ENCODE measurements at regions not wholly inside any gene's neighbourhood (a gene's known extent, or its start where the extent isn't known, plus 50 kb on each side); places are given as distances from the start of the nearest gene placed in this dataset.
"Not testable (repeated sequence)": the region's sequence is repeated elsewhere in the genome, so short reads cannot be mapped to it uniquely, and the experiment has no call there.

DNA sequence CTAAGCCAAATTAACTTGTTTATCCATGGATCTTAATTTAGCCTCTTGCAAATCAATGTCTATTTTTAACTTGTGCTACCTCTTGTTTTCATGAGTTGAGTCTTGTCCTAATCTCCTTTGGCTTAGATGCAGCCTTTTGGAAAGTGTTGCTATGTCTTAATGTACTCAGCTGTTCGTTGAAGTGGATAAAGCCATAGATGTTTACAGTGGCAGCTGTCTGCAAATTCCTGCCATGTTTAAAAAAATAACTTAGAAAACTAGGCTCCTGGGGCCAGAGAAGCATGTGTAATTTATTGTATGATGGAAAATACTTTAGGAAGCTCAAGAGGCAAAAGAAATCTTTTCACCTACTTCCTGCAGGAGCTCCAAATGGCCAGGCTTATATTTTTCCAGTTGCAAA is 253.1 kb upstream of the RHOBTB1 start:
- no peak overlapping the region for H3K9ac ChIP-seq (ENCODE audit: low read depth, low read length)
- no peak for ATAC-seq (ENCODE audit: insufficient read depth, low read depth)
- no peaks in the 10 kb centered on the region for H3K27me3 ChIP-seq (ENCODE audit: insufficient read depth, low read length, poor library complexity)
- no peaks in the 10 kb centered on the region for H4K20me1 ChIP-seq (ENCODE audit: insufficient read depth, low read length)
- H3K9me3 ChIP-seq (ENCODE audit: insufficient read depth, low read length, severe bottlenecking) = peaks cover 11% of the 10 kb centered on the region
- H3K36me3 ChIP-seq (ENCODE audit: insufficient read depth, low read length) = no peaks in the 10 kb centered on the region
- no peak for DNase-seq
- no peak for TF ChIP-seq EZH2 (IDR thresholded peaks at IDR 0.05; ENCODE audit: borderline replicate concordance, low read depth, low read length, severe bottlenecking)
- TF ChIP-seq, protein P1, sequence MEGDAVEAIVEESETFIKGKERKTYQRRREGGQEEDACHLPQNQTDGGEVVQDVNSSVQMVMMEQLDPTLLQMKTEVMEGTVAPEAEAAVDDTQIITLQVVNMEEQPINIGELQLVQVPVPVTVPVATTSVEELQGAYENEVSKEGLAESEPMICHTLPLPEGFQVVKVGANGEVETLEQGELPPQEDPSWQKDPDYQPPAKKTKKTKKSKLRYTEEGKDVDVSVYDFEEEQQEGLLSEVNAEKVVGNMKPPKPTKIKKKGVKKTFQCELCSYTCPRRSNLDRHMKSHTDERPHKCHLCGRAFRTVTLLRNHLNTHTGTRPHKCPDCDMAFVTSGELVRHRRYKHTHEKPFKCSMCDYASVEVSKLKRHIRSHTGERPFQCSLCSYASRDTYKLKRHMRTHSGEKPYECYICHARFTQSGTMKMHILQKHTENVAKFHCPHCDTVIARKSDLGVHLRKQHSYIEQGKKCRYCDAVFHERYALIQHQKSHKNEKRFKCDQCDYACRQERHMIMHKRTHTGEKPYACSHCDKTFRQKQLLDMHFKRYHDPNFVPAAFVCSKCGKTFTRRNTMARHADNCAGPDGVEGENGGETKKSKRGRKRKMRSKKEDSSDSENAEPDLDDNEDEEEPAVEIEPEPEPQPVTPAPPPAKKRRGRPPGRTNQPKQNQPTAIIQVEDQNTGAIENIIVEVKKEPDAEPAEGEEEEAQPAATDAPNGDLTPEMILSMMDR (IDR thresholded peaks at IDR 0.05; ENCODE audit: borderline replicate concordance, extremely low read depth, low read length, poor library complexity, severe bottlenecking) = no peak
- H3K4me2 ChIP-seq (ENCODE audit: insufficient read depth, low read length) = no peak overlapping the region
- H3K27ac ChIP-seq (ENCODE audit: low read length) = no peak overlapping the region
- no peaks in the 10 kb centered on the region for H3K4me1 ChIP-seq (ENCODE audit: insufficient read depth, low read length)
- no peaks in the 10 kb centered on the region for H3K79me2 ChIP-seq (ENCODE audit: insufficient read depth, low read length)
- no peak overlapping the region for H2AFZ ChIP-seq (ENCODE audit: low read depth, low read length)
- H3K4me3 ChIP-seq (ENCODE audit: low read depth in 1 of 2, low read length in 2 of 2) = no peak overlapping the region

DNA sequence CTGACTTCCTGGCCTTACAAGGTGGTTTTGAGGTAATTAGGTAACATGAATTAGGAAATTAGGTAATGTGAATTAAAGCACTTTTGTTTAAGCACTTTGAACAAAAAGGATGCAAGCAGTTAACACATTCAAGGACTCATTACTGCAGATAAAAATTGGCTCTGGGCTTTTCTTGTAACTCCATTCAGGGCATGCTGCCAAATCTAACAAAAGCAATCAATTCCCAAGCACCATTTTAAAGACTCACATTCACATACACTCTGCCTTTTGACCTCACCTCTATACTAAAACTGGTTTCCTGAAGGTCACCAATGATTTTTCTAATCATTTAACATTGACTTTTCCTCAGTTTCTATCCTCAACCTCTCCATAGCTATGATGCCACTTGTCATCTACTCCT is 251.2 kb upstream of the RHOBTB1 start:
- Histone ChIP-seq H2AFZ (ENCODE audit: low read depth, low read length) (no peak overlapping the region), H3K79me2 (ENCODE audit: insufficient read depth, low read length) (no peaks in the 10 kb centered on the region), H3K36me3 (ENCODE audit: insufficient read depth, low read length) (no peaks in the 10 kb centered on the region), H3K27ac (ENCODE audit: low read length) (no peak overlapping the region), H3K4me3 (ENCODE audit: low read depth in 1 of 2, low read length in 2 of 2) (no peak overlapping the region), H3K9me3 (ENCODE audit: insufficient read depth, low read length, severe bottlenecking) (peaks cover 16% of the 10 kb centered on the region), H3K4me1 (ENCODE audit: insufficient read depth, low read length) (no peaks in the 10 kb centered on the region), H3K4me2 (ENCODE audit: insufficient read depth, low read length) (no peak overlapping the region), H3K9ac (ENCODE audit: low read depth, low read length) (no peak overlapping the region), H3K27me3 (ENCODE audit: insufficient read depth, low read length, poor library complexity) (no peaks in the 10 kb centered on the region), H4K20me1 (ENCODE audit: insufficient read depth, low read length) (no peaks in the 10 kb centered on the region)
- TF ChIP-seq, protein P1 (IDR thresholded peaks at IDR 0.05; ENCODE audit: borderline replicate concordance, extremely low read depth, low read length, poor library complexity, severe bottlenecking) = no peak
- no peak for TF ChIP-seq EZH2 (IDR thresholded peaks at IDR 0.05; ENCODE audit: borderline replicate concordance, low read depth, low read length, severe bottlenecking)
- DNase-seq = no peak
- ATAC-seq (ENCODE audit: insufficient read depth, low read depth) = no peak

DNA sequence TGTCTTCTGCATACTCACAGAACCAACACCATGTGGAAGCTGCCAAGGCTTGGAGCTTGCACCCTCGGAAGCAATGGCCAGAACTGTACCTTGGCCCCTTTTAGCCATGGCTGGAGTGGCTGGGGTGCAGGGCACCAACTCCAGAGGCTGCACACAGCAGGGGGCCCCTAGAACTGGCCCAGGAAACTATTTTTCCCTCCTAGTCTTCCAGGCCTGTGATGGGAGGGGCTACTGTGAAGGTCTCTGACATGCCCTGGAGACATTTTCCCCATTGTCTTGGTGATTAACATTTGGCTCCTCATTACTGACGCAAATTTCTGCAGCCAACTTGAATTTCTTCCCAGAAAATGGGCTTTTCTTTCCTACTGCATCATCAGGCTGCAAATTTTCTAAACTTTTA is 248.6 kb upstream of the RHOBTB1 start:
- not testable (repeated sequence) for H4K20me1 ChIP-seq (ENCODE audit: insufficient read depth, low read length); H3K79me2 ChIP-seq (ENCODE audit: insufficient read depth, low read length); H3K4me3 ChIP-seq (ENCODE audit: low read depth in 1 of 2, low read length in 2 of 2); H3K27me3 ChIP-seq (ENCODE audit: insufficient read depth, low read length, poor library complexity); H3K36me3 ChIP-seq (ENCODE audit: insufficient read depth, low read length); H2AFZ ChIP-seq (ENCODE audit: low read depth, low read length); ATAC-seq (ENCODE audit: insufficient read depth, low read depth); H3K4me1 ChIP-seq (ENCODE audit: insufficient read depth, low read length); H3K9ac ChIP-seq (ENCODE audit: low read depth, low read length); DNase-seq; H3K4me2 ChIP-seq (ENCODE audit: insufficient read depth, low read length); H3K27ac ChIP-seq (ENCODE audit: low read length)
- H3K9me3 ChIP-seq (ENCODE audit: insufficient read depth, low read length, severe bottlenecking) = peaks cover 16% of the 10 kb centered on the region

DNA sequence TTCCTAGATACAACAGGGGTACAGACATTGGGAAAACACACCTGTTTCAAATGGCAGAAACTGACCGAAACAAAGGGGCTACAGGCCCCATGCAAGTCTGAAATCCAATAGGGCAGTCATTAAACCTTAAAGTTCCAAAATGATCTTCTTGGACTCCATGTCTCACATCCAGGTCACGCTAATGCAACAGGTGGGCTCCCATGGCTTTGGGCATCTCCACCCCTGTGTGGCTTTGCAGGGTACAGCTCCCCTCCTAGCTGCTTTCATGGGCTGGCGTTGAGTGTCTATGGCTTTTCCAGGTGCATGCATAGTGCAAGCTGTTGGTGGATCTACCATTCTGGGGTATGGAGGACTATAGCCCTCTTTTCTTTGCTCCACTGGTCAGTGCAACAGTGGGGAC is 248.1 kb upstream of the RHOBTB1 start:
- H3K27me3 ChIP-seq (ENCODE audit: insufficient read depth, low read length, poor library complexity) = no peaks in the 10 kb centered on the region
- peaks cover 16% of the 10 kb centered on the region for H3K9me3 ChIP-seq (ENCODE audit: insufficient read depth, low read length, severe bottlenecking)
- H3K4me1 ChIP-seq (ENCODE audit: insufficient read depth, low read length) = no peaks in the 10 kb centered on the region
- H3K9ac ChIP-seq (ENCODE audit: low read depth, low read length) = no peak overlapping the region
- no peak overlapping the region for H3K4me2 ChIP-seq (ENCODE audit: insufficient read depth, low read length)
- no peaks in the 10 kb centered on the region for H4K20me1 ChIP-seq (ENCODE audit: insufficient read depth, low read length)
- no peak overlapping the region for H2AFZ ChIP-seq (ENCODE audit: low read depth, low read length)
- DNase-seq (no peak), ATAC-seq (ENCODE audit: insufficient read depth, low read depth) (no peak)
- no peak overlapping the region for H3K27ac ChIP-seq (ENCODE audit: low read length)
- no peaks in the 10 kb centered on the region for H3K36me3 ChIP-seq (ENCODE audit: insufficient read depth, low read length)
- H3K4me3 ChIP-seq (ENCODE audit: low read depth in 1 of 2, low read length in 2 of 2) = no peak overlapping the region
- no peaks in the 10 kb centered on the region for H3K79me2 ChIP-seq (ENCODE audit: insufficient read depth, low read length)
- TF ChIP-seq EZH2 (IDR thresholded peaks at IDR 0.05; ENCODE audit: borderline replicate concordance, low read depth, low read length, severe bottlenecking) = no peak
